GM23338 (cell line): ENCODE measurements at regions not wholly inside any gene's neighbourhood (a gene's known extent, or its start where the extent isn't known, plus 50 kb on each side); places are given as distances from the start of the nearest gene placed in this dataset.

ENCODE experiments used
- ATAC-seq: fragments of 200-7000 bp; cut with Tn5 transposase; 3 replicates; pipeline ENCODE4 v1.9.1; 2020
- DNase-seq: peaks from one replicate; pipeline ENCODE4 v3.0.0-alpha.2; 2015; ENCODE audit warnings: low spot score
- H2AFZ ChIP-seq: fragments of 200-600 bp; sonication (generic); 2 replicates; pipeline ENCODE4 v1.8.0; 2016; ENCODE audit warnings: antibody characterized with exemption, mild to moderate bottlenecking, moderate library complexity
- H3F3A ChIP-seq: fragments of 200-600 bp; sonication (generic); replicated peaks from 2 replicates; pipeline ENCODE4 v1.8.0; 2017; ENCODE audit warnings: antibody characterized with exemption, mixed run types, low read depth
- H3K27ac ChIP-seq: fragments of 200-600 bp; sonication (generic); 2 replicates; pipeline ENCODE4 v1.6.1; 2016; ENCODE audit warnings: low read depth
- H3K27me3 ChIP-seq: fragments of 200-600 bp; sonication (generic); 2 replicates; pipeline ENCODE4 v1.8.0; 2016; ENCODE audit warnings: mild to moderate bottlenecking, mixed run types, moderate library complexity; ENCODE audit not compliant: insufficient read depth
- H3K36me3 ChIP-seq: fragments of 200-600 bp; sonication (generic); 2 replicates; pipeline ENCODE4 v1.8.0; 2016; ENCODE audit warnings: mild to moderate bottlenecking; ENCODE audit not compliant: insufficient read depth
- H3K4me1 ChIP-seq: fragments of 200-600 bp; sonication (generic); 2 replicates; pipeline ENCODE4 v1.8.0; 2016; ENCODE audit warnings: mild to moderate bottlenecking, moderate library complexity; ENCODE audit not compliant: insufficient read depth
- H3K4me2 ChIP-seq: fragments of 200-600 bp; sonication (generic); 2 replicates; pipeline ENCODE4 v1.7.1; 2017; ENCODE audit warnings: mixed run types
- H3K4me3 ChIP-seq: fragments of 200-600 bp; sonication (generic); 2 replicates; pipeline ENCODE4 v1.6.1; 2016; ENCODE audit warnings: mixed run types
- H3K79me2 ChIP-seq: fragments of 200-600 bp; sonication (generic); replicated peaks from 2 replicates; pipeline ENCODE4 v1.8.0; 2017; ENCODE audit warnings: mild to moderate bottlenecking; ENCODE audit not compliant: insufficient read depth
- H3K9me2 ChIP-seq: fragments of 200-600 bp; sonication (generic); 2 replicates; pipeline ENCODE4 v1.8.0; 2017; ENCODE audit not compliant: insufficient read depth
- H4K20me1 ChIP-seq: fragments of 200-600 bp; sonication (generic); replicated peaks from 2 replicates; pipeline ENCODE4 v1.8.0; 2017; ENCODE audit warnings: mild to moderate bottlenecking; ENCODE audit not compliant: insufficient read depth
- H3K27ac Mint-ChIP-seq: 2 replicates; pipeline ENCODE4 v1.8.0; 2020; ENCODE audit warnings: inconsistent platforms, mild to moderate bottlenecking, moderate library complexity, mixed read lengths
- H3K27me3 Mint-ChIP-seq: 3 replicates; pipeline ENCODE4 v1.8.0; 2022; ENCODE audit warnings: low read depth, mild to moderate bottlenecking, moderate library complexity, mixed read lengths, inconsistent platforms; ENCODE audit not compliant: insufficient read depth, poor library complexity
- H3K36me3 Mint-ChIP-seq: 3 replicates; pipeline ENCODE4 v1.8.0; 2021; ENCODE audit warnings: low read depth, mild to moderate bottlenecking, inconsistent platforms, moderate library complexity, mixed read lengths
- H3K4me1 Mint-ChIP-seq: 3 replicates; pipeline ENCODE4 v1.8.0; 2020; ENCODE audit warnings: mild to moderate bottlenecking, inconsistent platforms, mixed read lengths
- H3K4me3 Mint-ChIP-seq: 3 replicates; pipeline ENCODE4 v1.8.0; 2021; ENCODE audit warnings: moderate library complexity, mild to moderate bottlenecking, inconsistent platforms, mixed read lengths
- H3K9me3 Mint-ChIP-seq: 3 replicates; pipeline ENCODE4 v1.8.0; 2020; ENCODE audit warnings: moderate library complexity, mild to moderate bottlenecking, inconsistent platforms, mixed read lengths
- CREB1 ChIP-seq: fragments of 250-450 bp; sonication (Bioruptor Pico); IDR thresholded peaks from 2 replicates; pipeline ENCODE4 v1.5.0; 2020; ENCODE audit warnings: low read depth, mild to moderate bottlenecking, moderate library complexity
- ETS1 ChIP-seq: IDR thresholded peaks from 2 replicates; pipeline ENCODE4 v1.6.1; 2016; ENCODE audit warnings: antibody characterized with exemption
- NANOG ChIP-seq: IDR thresholded peaks from 2 replicates; pipeline ENCODE4 v1.6.1; 2016; ENCODE audit warnings: antibody characterized with exemption, borderline replicate concordance
- STAT1 ChIP-seq: IDR thresholded peaks from one replicate; pipeline ENCODE4 v1.6.1; 2016; ENCODE audit warnings: antibody characterized with exemption; ENCODE audit not compliant: unreplicated experiment
- ZNF114 ChIP-seq: fragments of 250-450 bp; sonication (Bioruptor Pico); IDR thresholded peaks from 2 replicates; pipeline ENCODE4 v1.5.0; 2020; ENCODE audit warnings: mild to moderate bottlenecking, moderate library complexity

- Mint-ChIP-seq H3K27ac (no peak overlapping the region), H3K9me3 (no peaks in the 10 kb centered on the region), H3K4me3 (no peak overlapping the region), H3K27me3 (no peaks in the 10 kb centered on the region), H3K4me1 (no peaks in the 10 kb centered on the region), H3K36me3 (no peaks in the 10 kb centered on the region)
- Histone ChIP-seq H3K27ac (no peak overlapping the region), H3K36me3 (no peaks in the 10 kb centered on the region), H3K4me1 (no peaks in the 10 kb centered on the region), H3K9me2 (no peaks in the 10 kb centered on the region), H4K20me1 (no peaks in the 10 kb centered on the region), H2AFZ (no peak overlapping the region), H3K4me2 (no peak overlapping the region), H3K79me2 (no peaks in the 10 kb centered on the region), H3K4me3 (no peak overlapping the region), H3K27me3 (no peaks in the 10 kb centered on the region), H3F3A (no peaks in the 10 kb centered on the region)
- TF ChIP-seq ETS1 (no peak), ZNF114 (CRISPR knock-in tag) (no peak)
- ATAC-seq, result no peak
- no peak for DNase-seq
Measured at GRCh38 chr4:78990938-78991810, 51.9 kb upstream of the PAQR3 start.

DNA sequence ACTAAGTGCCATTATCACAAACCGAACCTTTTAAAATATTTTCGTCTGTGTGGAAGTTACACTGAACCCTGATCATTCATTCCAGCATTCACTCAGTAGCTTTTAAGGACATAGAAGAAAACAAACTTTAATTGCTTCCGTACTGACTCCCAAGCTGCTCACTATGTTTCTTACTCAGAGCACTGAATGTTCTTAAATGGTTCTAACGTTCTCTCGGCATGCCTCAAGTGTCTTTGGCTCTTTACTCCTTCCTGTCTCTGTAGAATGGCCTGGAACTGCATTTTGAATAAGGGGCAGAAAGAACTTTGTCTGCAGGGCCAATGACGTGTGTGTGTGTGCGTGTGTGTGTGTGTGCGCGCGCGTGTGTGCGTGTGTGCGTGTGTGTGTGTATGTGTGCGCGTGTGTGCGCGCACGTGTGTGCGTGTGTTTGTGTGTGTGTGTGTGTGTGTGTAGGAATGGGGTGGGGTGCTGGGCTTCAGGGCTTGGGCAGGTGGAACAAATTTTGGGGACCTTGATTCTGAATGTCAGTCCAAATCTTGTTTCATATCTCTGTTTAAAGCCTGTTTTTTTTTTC is 50.5 kb upstream of the PAQR3 start:
- no peaks in the 10 kb centered on the region for H3K9me2 ChIP-seq
- ATAC-seq, result no peak
- no peak overlapping the region for H3K4me2 ChIP-seq
- H3K27ac Mint-ChIP-seq, result no peak overlapping the region
- no peak overlapping the region for H3K27ac ChIP-seq
- DNase-seq, result peak; percentile 6
- TF ChIP-seq NANOG (no peak), STAT1 (no peak), CREB1 (CRISPR knock-in tag) (no peak)
- H2AFZ ChIP-seq, result no peak overlapping the region
- H3K4me1 ChIP-seq, result no peaks in the 10 kb centered on the region
- H3K4me3 Mint-ChIP-seq, result no peak overlapping the region
- no peaks in the 10 kb centered on the region for H3K27me3 ChIP-seq
- H3K36me3 Mint-ChIP-seq, result no peaks in the 10 kb centered on the region
- no peaks in the 10 kb centered on the region for H3K79me2 ChIP-seq
- no peaks in the 10 kb centered on the region for H4K20me1 ChIP-seq
- no peaks in the 10 kb centered on the region for H3K9me3 Mint-ChIP-seq
- no peaks in the 10 kb centered on the region for H3K36me3 ChIP-seq
- no peaks in the 10 kb centered on the region for H3K4me1 Mint-ChIP-seq
- no peaks in the 10 kb centered on the region for H3K27me3 Mint-ChIP-seq
- H3K4me3 ChIP-seq, result no peak overlapping the region
- H3F3A ChIP-seq, result no peaks in the 10 kb centered on the region
